Common myeloid progenitor, CD34-positive (primary cell): ENCODE measurements at regions not wholly inside any gene's neighbourhood (a gene's known extent, or its start where the extent isn't known, plus 50 kb on each side); places are given as distances from the start of the nearest gene placed in this dataset.

Experiments used
- CTCF ChIA-PET: fragments of 350-600 bp; sonication (Branson Sonifier 250); formaldehyde crosslinking; loops from one replicate; lab custom pipeline; 2021; ENCODE audit warnings: antibody characterized with exemption; lab: Charles Lee
- POLR2A ChIA-PET: fragments of 350-600 bp; sonication (Branson Sonifier 250); formaldehyde crosslinking; loops from one replicate; lab custom pipeline; 2021; ENCODE audit warnings: antibody characterized with exemption; lab: Charles Lee
- DNase-seq, 3 donors: peaks; one replicate each; pipeline versions ENCODE4 v3.0.0 to v3.0.0-alpha.2; 2013
- H3K27ac ChIP-seq, 2 experiments: 1 replicate in 1 of 2; 2 replicates in 1 of 2; pipeline ENCODE4 v1.7.0; 2013; ENCODE audit warnings: inconsistent platforms in 2 of 2, low read length in 2 of 2, mild to moderate bottlenecking in 2 of 2, low read depth in 1 of 2, moderate library complexity in 1 of 2; ENCODE audit not compliant: severe bottlenecking in 2 of 2, insufficient read depth in 1 of 2, poor library complexity in 1 of 2
- H3K27me3 ChIP-seq, 5 experiments: replicated peaks in 2 of 5; 1 replicate in 3 of 5; 2 replicates in 2 of 5; pipeline versions ENCODE4 v1.6.1 to v1.7.0; 2013; ENCODE audit warnings: low read length in 4 of 5, mild to moderate bottlenecking in 2 of 5, moderate library complexity in 2 of 5, inconsistent platforms in 1 of 5; ENCODE audit not compliant: insufficient read depth in 5 of 5, control insufficient read depth in 4 of 5
- H3K36me3 ChIP-seq, 4 experiments: 1 replicate in 2 of 4; 2 replicates in 2 of 4; pipeline versions ENCODE4 v1.6.1 to v1.7.0; 2013; ENCODE audit warnings: low read length in 3 of 4, control low read depth in 1 of 4, mild to moderate bottlenecking in 1 of 4; ENCODE audit not compliant: control insufficient read depth in 4 of 4, insufficient read depth in 4 of 4
- H3K4me1 ChIP-seq, 4 experiments: 1 replicate in 3 of 4; 2 replicates in 1 of 4; pipeline versions ENCODE4 v1.6.1 to v1.7.1; 2013; ENCODE audit warnings: low read length in 3 of 4, mild to moderate bottlenecking in 3 of 4, control low read depth in 1 of 4, inconsistent platforms in 1 of 4, moderate library complexity in 1 of 4; ENCODE audit not compliant: control insufficient read depth in 4 of 4, insufficient read depth in 4 of 4; ENCODE audit errors: control extremely low read depth in 1 of 4
- H3K4me3 ChIP-seq, 7 experiments: 1 replicate in 4 of 7; 2 replicates in 3 of 7; pipeline versions ENCODE4 v1.5.1 to v1.7.0; 2013; ENCODE audit warnings: mild to moderate bottlenecking in 7 of 7, low read length in 6 of 7, moderate library complexity in 6 of 7, inconsistent platforms in 2 of 7, low read depth in 2 of 7, control low read depth in 1 of 7; ENCODE audit not compliant: insufficient read depth in 4 of 7, control insufficient read depth in 1 of 7; ENCODE audit errors: extremely low read depth in 1 of 7
- H3K9me3 ChIP-seq, 5 experiments: 1 replicate in 4 of 5; 2 replicates in 1 of 5; pipeline versions ENCODE4 v1.6.1 to v1.7.1; 2013; ENCODE audit warnings: low read length in 4 of 5, mild to moderate bottlenecking in 2 of 5, inconsistent platforms in 1 of 5, low read depth in 1 of 5, moderate library complexity in 1 of 5; ENCODE audit not compliant: control insufficient read depth in 4 of 5, insufficient read depth in 2 of 5; ENCODE audit errors: control extremely low read depth in 1 of 5
- WGBS: methylation state at CpG from one replicate; pipeline ENCODE4 v1.1.5; 2013; ENCODE audit not compliant: insufficient coverage; 5-methylcytosine and 5-hydroxymethylcytosine counted together

DNA sequence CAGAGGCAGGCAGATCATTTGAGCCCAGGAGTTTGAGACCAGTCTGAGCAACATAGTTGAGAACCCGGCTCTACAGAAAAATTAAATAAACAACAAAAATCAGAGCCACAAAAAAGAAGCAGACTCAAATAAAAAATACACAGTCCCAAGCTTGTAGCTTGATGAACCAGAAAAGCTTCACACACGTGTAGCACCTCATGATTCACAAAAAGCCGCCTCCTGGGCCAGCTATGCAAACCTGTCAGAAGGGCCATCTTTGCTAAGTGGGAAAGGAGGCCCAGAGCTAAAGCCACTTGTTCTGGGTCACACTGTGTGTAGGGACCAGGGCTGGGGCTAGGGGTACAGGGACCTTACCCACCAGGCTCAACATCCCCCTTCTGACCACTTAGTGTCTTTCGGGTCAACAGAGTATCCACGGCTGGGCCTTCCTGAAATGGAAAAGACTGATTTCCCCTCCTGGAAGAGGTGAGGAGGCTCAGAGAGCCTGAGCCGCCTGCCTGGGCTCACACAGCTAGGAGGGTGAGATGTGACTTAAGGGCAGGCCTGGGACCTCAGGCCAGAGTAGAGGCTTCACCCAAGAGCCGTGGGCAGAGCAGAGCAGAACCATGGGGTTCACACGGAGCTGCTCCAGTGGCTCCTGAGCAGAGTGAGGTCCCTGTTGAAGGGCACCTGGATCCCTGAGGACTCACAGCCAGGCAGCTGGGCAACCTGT lies 269.6 kb downstream of the PARN start:
- ChIA-PET CTCF (no interaction called here), POLR2A (no interaction called here)
- Histone ChIP-seq H3K4me1 (no peaks in the 10 kb centered on the region), H3K4me3 (no peak overlapping the region), H3K36me3 (no peaks in the 10 kb centered on the region), H3K27me3 (peaks cover 0 to 3% (median 0%) of the 10 kb centered on the region in 5 experiments), H3K9me3 (no peaks in the 10 kb centered on the region), H3K27ac (no peak overlapping the region)
- 97% methylated on average over 7 of the region's 8 CpGs for WGBS
- DNase-seq: no peak

DNA sequence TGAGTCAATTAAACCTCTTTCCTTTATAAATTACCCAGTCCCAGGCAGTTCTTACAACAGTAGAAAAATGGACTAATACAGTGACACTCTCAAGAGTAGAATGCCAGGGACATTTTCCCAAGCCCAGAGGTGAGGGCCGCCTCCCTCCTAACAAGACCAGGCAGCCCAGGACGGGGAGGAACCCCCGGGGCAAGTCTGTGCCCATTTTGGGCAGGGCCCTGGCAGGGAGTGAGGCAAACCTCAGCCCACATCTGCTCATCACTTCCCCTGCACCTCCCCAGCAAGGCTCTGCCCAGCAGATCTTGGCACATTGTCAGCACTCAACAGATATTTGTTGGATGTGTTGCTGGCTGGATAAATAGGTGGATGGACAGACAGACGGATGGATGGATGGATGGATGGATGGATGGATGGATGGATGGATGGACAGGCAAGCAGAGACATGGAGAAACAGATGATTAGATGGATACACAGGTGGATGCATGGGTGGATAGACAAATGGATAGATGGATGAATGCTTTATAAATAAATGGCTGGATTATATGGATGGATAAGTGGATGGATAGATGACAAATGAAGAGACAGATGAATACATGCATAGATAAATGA lies 271.3 kb downstream of the PARN start:
- H3K4me3 ChIP-seq: no peak overlapping the region
- 81% methylated on average over 3 of the region's 4 CpGs for WGBS
- no peaks in the 10 kb centered on the region for H3K36me3 ChIP-seq
- H3K27me3 ChIP-seq: peaks cover 0 to 3% (median 0%) of the 10 kb centered on the region in 5 experiments
- H3K27ac ChIP-seq: no peak overlapping the region
- no peaks in the 10 kb centered on the region for H3K4me1 ChIP-seq
- CTCF ChIA-PET: no interaction called here
- DNase-seq: no peak
- H3K9me3 ChIP-seq: no peaks in the 10 kb centered on the region
- POLR2A ChIA-PET: no interaction called here

- no peaks in the 10 kb centered on the region for H3K36me3 ChIP-seq
- no peak overlapping the region for H3K27ac ChIP-seq
- DNase-seq: no peak
- CTCF ChIA-PET: no interaction called here
- H3K9me3 ChIP-seq: no peaks in the 10 kb centered on the region
- H3K4me3 ChIP-seq: no peak overlapping the region
- POLR2A ChIA-PET: no interaction called here
- H3K27me3 ChIP-seq: peaks cover 0 to 3% (median 0%) of the 10 kb centered on the region in 5 experiments
- WGBS: 93% methylated on average over 6 of the region's 6 CpGs
- H3K4me1 ChIP-seq: no peaks in the 10 kb centered on the region
Observed at GRCh38 chr16:14357328-14357727, 272.7 kb downstream of the PARN start.

GRCh38 chr16:14356064-14356463 lies 274.0 kb downstream of the PARN start:
- ChIA-PET CTCF (no interaction called here), POLR2A (no interaction called here)
- no peaks in the 10 kb centered on the region for H3K36me3 ChIP-seq
- H3K4me3 ChIP-seq: no peak overlapping the region
- no peak for DNase-seq
- no peaks in the 10 kb centered on the region for H3K9me3 ChIP-seq
- 85% methylated on average over 7 of the region's 11 CpGs for WGBS
- peaks cover 0 to 3% (median 0%) of the 10 kb centered on the region in 5 experiments for H3K27me3 ChIP-seq
- H3K27ac ChIP-seq: no peak overlapping the region
- no peaks in the 10 kb centered on the region for H3K4me1 ChIP-seq

GRCh38 chr16:14354561-14355351 lies 275.3 kb downstream of the PARN start:
- H3K4me3 ChIP-seq: no peak overlapping the region

DNA sequence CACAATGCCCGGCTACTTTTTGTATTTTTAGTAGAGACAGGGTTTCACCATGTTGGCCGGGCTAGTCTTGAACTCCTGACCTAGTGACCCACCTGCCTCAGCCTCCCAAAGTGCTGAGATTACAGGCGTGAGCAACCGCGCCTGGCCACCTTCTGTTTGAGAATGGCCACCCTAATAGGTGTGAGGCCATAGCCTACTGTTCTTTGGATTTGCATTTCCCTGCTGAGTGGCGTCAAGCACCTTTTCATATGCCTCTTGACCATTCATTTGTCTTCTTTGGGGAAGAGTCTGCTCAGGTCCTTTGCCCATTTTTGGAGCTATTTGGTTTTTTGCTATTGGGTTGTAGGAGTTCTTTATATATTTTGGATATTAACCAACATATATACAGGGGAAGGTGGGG lies 276.7 kb downstream of the PARN start:
- ChIA-PET CTCF (no interaction called here), POLR2A (no interaction called here)
- DNase-seq: no peak
- Histone ChIP-seq H3K4me3 (no peak overlapping the region), H3K9me3 (no peaks in the 10 kb centered on the region), H3K27ac (no peak overlapping the region), H3K4me1 (no peaks in the 10 kb centered on the region), H3K27me3 (peaks cover 0 to 3% (median 0%) of the 10 kb centered on the region in 5 experiments), H3K36me3 (no peaks in the 10 kb centered on the region)
- WGBS: 77% methylated on average over 6 of the region's 6 CpGs

More at GRCh38 chr16:14354561-14355351, 275.3 kb downstream of the PARN start:
- Histone ChIP-seq H3K27me3 (peaks cover 0 to 3% (median 0%) of the 10 kb centered on the region in 5 experiments), H3K36me3 (no peaks in the 10 kb centered on the region), H3K9me3 (no peaks in the 10 kb centered on the region), H3K27ac (no peak overlapping the region), H3K4me1 (no peaks in the 10 kb centered on the region)
- ChIA-PET POLR2A (no interaction called here), CTCF (no interaction called here)
- DNase-seq: peak; percentile 14 to 54 (median 18)
- 47% methylated on average over 3 of the region's 10 CpGs for WGBS

GRCh38 chr16:14351647-14352046 lies 278.4 kb downstream of the PARN start:
- WGBS: 96% methylated on average over 4 of the region's 6 CpGs
- H3K4me1 ChIP-seq: no peaks in the 10 kb centered on the region
- H3K4me3 ChIP-seq: no peak overlapping the region
- no peaks in the 10 kb centered on the region for H3K9me3 ChIP-seq
- no peaks in the 10 kb centered on the region for H3K36me3 ChIP-seq
- ChIA-PET POLR2A (no interaction called here), CTCF (no interaction called here)
- H3K27me3 ChIP-seq: peaks cover 0 to 3% (median 0%) of the 10 kb centered on the region in 5 experiments
- DNase-seq: no peak
- H3K27ac ChIP-seq: no peak overlapping the region
